GM18951 (cell line): ENCODE measurements at regions not wholly inside any gene's neighbourhood (a gene's known extent, or its start where the extent isn't known, plus 50 kb on each side); places are given as distances from the start of the nearest gene placed in this dataset.

Experiments
- POLR2A ChIP-seq: IDR thresholded peaks from 4 replicates; pipeline ENCODE4 v1.6.1; 2011; ENCODE audit warnings: mild to moderate bottlenecking; ENCODE audit not compliant: insufficient read length, insufficient read depth; ENCODE audit errors: extremely low read depth
- in situ Hi-C: fragments of 300-500 bp; cut with MboI; formaldehyde crosslinking; loops from one replicate; pipeline ENCODE4 v1.12.0; 2022; ENCODE audit warnings: low sequenced_read_pairs, mixed read lengths, inconsistent platforms; ENCODE audit not compliant: unreplicated experiment

- in situ Hi-C loops: no loop called here
- TF ChIP-seq POLR2A: no peak
Measured at GRCh38 chr7:17668122-17668521, 272.2 kb downstream of the SNX13 start.

DNA sequence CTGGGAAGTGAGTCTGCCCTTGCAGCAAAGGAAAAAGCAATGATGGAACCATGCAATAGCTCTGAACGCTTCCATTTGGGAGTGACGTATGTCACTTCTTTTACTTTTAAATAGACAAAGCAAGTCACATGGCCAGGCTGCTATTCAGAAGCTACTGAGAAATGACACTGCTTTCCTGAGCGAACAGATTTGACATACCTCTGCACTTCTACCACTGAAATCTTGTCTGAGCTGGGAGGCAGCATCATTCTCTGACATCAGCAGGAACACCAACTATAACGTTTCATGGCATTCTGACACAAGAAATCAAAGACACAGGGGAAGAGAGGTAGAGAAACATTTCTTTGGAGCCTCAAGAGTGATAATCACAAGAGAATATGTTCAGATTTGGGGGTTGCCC, 271.1 kb downstream of the SNX13 start:
- in situ Hi-C loops: no loop called here
- TF ChIP-seq POLR2A: no peak

DNA sequence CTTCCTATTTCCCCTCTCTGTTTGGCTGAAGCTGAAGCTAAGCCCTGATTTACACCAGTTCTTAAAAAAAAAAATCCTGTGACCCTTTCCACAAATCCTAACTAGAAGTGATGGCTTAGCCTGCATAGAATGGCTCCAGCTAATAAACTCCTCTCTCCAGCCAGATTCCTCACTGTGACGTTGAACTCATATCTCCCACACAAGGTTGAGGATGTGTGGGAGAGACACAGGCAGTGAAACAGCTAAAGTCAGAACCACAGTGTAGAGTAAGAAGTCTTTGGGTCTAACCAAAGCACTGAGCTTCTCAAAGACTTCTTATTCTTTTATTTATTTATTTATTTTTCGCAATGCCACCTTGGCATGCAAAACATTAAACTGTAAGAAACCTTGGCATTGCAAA, 268.3 kb downstream of the SNX13 start:
- in situ Hi-C loops: no loop called here
- TF ChIP-seq POLR2A: no peak

- TF ChIP-seq POLR2A: no peak
- in situ Hi-C loops: no loop called here
Measured at GRCh38 chr7:17672783-17673182, 267.5 kb downstream of the SNX13 start.

DNA sequence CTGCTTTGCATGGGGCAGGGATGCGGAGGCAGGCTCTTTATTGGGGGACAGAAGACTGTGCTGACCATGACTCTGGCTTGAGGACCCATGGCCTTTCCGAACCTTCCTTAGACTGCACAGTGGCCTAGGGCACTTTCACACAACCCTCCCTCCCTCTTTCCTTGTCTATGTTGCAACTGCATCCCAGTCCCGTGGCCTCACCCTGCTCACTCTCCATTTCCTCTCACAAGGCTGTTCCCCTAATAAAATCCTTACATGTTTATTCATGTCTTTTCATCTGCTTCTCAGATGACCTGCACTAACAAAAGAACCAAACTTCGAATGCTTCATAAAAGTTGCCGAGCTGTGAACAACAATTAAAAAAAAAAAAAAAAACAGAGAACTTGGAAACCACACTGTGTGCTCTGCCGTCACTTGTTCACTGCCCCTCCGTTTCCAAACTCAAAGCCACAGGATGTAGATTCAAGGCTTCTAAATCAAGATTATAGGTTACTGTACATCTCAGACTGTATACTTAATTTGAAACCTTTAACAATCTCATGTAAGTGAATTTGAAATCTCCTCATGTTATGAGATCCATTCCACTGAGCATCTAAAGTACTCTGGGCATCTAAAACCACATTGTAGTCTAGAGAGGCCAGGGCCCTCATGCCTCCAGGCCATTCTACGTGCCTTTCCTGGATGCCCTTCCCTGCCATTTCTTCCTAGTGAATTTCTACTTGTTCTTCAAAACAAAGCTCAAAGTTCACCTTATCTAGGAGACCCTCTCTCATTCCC, 265.9 kb downstream of the SNX13 start:
- in situ Hi-C loops: no loop called here

DNA sequence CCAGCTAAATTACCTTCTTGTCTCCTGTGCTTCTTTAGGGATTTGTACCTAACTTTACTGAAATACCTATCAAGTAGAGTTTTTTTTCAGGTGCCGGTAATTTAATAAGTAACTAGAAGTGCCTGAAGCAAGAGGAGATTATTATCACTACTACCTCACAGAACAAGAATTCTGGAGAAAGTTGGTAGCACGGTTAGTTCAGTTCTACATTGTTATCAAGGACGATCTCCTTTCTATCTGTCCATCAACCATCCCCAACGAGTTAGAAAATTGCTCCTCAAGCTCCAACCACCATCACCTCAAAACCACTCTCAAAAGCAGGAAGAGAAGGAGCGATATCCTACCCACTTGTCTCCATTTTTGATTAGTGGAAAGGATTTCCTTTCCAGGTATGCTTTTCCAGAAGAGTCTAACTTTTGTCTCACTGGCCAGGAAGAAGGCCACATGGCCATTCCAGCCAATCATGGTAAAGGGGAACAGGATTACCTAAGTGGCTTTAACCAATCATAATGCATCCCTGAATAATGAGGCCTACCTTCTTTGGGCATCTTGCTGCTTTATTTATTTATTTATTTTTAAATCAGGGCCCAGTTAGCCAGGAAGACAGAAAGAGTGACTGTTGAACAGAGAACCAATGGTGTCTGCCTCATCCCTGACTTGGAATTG, 265.2 kb downstream of the SNX13 start:
- no peak for TF ChIP-seq POLR2A

More for the DNA sequence above, 265.9 kb downstream of the SNX13 start:
- TF ChIP-seq POLR2A: no peak

GRCh38 chr7:17677408-17677807, 262.9 kb downstream of the SNX13 start:
- in situ Hi-C loops: loop anchor here (25.0 kb wide), 1 partner anchor 660 kb away; no protein-coding TSS in a partner anchor
- no peak for TF ChIP-seq POLR2A

More for the DNA sequence above, 265.2 kb downstream of the SNX13 start:
- in situ Hi-C loops: loop anchor here (25.0 kb wide), 1 partner anchor 662 kb away; no protein-coding TSS in a partner anchor

GRCh38 chr7:17678896-17679295, 261.4 kb downstream of the SNX13 start:
- in situ Hi-C loops: loop anchor here (25.0 kb wide), 1 partner anchor 658 kb away; no protein-coding TSS in a partner anchor
- no peak for TF ChIP-seq POLR2A

DNA sequence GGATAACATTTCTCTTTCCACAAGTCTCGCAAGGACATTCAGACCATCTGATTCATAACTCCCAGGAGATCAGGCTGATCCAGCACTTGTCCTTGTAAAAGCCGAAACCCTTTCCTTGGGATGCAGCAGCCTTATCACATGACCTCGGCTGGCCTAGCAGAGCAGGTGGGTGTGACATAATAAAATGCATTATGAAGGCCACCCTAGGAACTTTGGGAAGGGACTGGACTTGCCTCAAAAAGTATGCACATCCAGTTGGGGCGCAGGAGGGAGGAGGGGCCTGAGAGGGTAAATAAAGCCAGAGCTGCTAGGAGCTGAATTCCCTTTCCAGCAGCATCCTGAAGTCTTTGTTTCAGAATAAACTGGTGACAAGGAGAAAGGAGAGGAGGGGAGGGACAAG, 260.8 kb downstream of the SNX13 start:
- TF ChIP-seq POLR2A: no peak
- in situ Hi-C loops: loop anchor here (25.0 kb wide), 1 partner anchor 658 kb away; no protein-coding TSS in a partner anchor

GRCh38 chr7:17680026-17680425, 260.3 kb downstream of the SNX13 start:
- in situ Hi-C loops: loop anchor here (25.0 kb wide), 1 partner anchor 657 kb away; no protein-coding TSS in a partner anchor
- TF ChIP-seq POLR2A: no peak

DNA sequence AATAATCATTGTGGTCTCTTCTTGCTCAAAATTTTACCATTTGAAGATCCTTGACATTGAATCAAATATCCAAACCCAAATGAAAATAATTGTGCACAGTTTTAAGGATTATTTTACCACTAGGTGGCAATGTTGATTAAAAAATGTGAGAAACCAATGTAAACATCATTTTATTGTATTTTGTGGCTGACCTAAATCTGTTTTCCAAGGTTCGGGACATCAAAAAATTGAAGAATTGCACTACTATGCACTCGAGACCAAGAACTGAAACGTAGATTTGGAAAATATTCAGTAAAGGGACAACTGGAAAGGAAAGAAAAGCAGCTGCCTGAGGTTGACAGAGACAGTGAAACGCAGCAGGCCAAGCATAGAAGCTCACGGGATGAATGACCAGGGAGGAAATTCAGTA, 259.3 kb downstream of the SNX13 start:
- no peak for TF ChIP-seq POLR2A
- in situ Hi-C loops: loop anchor here (25.0 kb wide), 1 partner anchor 656 kb away; no protein-coding TSS in a partner anchor

DNA sequence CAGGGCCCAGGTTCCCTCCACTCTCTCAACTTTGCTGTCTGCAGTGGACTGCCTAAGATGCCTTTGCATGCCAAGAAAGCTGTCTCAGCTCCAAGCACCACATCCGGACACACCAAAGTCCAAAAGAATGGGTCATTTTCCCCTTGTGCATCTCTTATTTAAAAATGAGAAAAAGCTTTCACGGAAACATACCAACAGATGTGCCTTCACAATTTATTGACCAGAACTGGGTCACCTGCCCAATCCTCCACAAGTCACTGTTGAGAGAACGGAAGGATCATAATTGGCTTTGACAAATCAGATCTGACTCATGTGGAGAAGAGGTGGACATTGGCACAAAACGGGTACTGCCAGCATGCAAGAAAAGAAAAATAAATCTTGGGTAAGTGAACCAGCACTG, 258.3 kb downstream of the SNX13 start:
- no peak for TF ChIP-seq POLR2A
- in situ Hi-C loops: loop anchor here (25.0 kb wide), 1 partner anchor 655 kb away; no protein-coding TSS in a partner anchor

DNA sequence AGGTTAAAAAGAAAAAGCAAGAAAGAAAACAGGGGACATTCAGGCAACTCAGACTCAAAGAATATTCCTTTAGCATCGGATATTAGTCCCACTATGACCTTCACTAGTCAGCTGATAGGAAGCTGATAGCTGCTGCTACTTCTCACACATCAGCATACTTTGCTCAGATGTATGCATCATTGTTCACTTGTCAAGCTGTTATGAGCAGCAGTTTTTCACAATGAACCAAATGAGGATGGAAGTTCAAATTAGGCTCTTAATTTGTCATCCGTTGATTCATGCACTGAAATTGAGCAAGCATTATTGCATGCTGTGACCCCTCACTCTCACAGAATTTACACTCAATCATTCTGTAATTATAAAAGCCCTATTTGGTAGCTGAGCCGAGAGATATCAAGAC, 257.7 kb downstream of the SNX13 start:
- no peak for TF ChIP-seq POLR2A
- in situ Hi-C loops: loop anchor here (25.0 kb wide), 1 partner anchor 655 kb away; no protein-coding TSS in a partner anchor

DNA sequence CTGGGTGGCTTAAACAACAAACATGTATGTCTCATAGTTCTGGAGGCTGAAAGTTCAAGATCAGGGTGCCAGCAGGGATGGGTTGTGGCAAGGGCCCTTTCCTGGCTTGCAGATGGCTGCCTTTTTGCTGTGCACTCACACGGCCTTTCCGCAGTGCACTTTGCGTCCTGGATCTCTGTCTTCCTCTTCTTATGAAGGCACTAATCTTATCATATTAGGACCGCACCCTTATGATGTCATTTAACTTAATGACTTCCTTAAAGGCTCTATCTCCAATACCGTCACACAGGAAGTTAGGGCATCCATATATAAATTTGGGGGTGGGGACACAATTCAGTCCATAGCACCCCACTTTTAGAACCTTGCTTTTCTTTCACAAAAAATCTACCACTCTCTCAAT, 255.2 kb downstream of the SNX13 start:
- no peak for TF ChIP-seq POLR2A
- in situ Hi-C loops: loop anchor here (25.0 kb wide), 1 partner anchor 652 kb away; no protein-coding TSS in a partner anchor

GRCh38 chr7:17687361-17687760, 252.9 kb downstream of the SNX13 start:
- in situ Hi-C loops: loop anchor here (25.0 kb wide), 1 partner anchor 650 kb away; no protein-coding TSS in a partner anchor
- TF ChIP-seq POLR2A: no peak
